IMR-90 (cell line): ENCODE measurements at regions not wholly inside any gene's neighbourhood (a gene's known extent, or its start where the extent isn't known, plus 50 kb on each side); places are given as distances from the start of the nearest gene placed in this dataset.

ENCODE experiments used
- ATAC-seq: fragments of 200-7000 bp; cut with Tn5 transposase; 2 replicates; pipeline ENCODE4 v1.9.1; 2020; ENCODE audit warnings: low read depth, mild to moderate bottlenecking, moderate library complexity
- BruUV-seq: library from RNA; stranded (reverse); fragments of 400-500 nt; replicated peaks from 2 replicates; lab custom pipeline; 2021; lab: Mats Ljungman, UMichigan
- CTCF ChIA-PET: fragments of 300-600 bp; formaldehyde crosslinking; extraction: SDS; loops from one replicate; lab custom pipeline; 2021; ENCODE audit warnings: antibody characterized with exemption; lab: Yijun Ruan, JAX
- POLR2A ChIA-PET: fragments of 300-600 bp; sonication (Branson Sonifier 250); formaldehyde crosslinking; loops from one replicate; lab custom pipeline; 2022; ENCODE audit warnings: antibody characterized with exemption; ENCODE audit not compliant: unreplicated experiment; lab: Charles Lee
- DNase-seq: peaks from one replicate; pipeline ENCODE4 v3.0.0; 2013
- H2AFZ ChIP-seq: replicated peaks from 2 replicates; pipeline ENCODE3; 2013; ENCODE audit warnings: low read length, mild to moderate bottlenecking; ENCODE audit not compliant: poor library complexity
- H2AK5ac ChIP-seq: 2 replicates; pipeline ENCODE4 v1.6.1; 2013; ENCODE audit warnings: low read depth, low read length, inconsistent platforms
- H2AK9ac ChIP-seq: replicated peaks from 2 replicates; pipeline ENCODE3; 2013; ENCODE audit warnings: mild to moderate bottlenecking, low read depth, low read length, moderate library complexity; ENCODE audit not compliant: poor library complexity
- H2BK120ac ChIP-seq: 2 replicates; pipeline ENCODE4 v1.6.1; 2013; ENCODE audit warnings: low read depth, low read length, inconsistent platforms
- H2BK15ac ChIP-seq: 3 replicates; pipeline ENCODE4 v1.6.1; 2013; ENCODE audit warnings: low read depth, low read length, inconsistent platforms
- H2BK20ac ChIP-seq: 2 replicates; pipeline ENCODE4 v1.6.1; 2013; ENCODE audit warnings: low read depth, mild to moderate bottlenecking, inconsistent platforms, low read length, moderate library complexity
- H2BK5ac ChIP-seq: 2 replicates; pipeline ENCODE4 v1.6.1; 2013; ENCODE audit warnings: mild to moderate bottlenecking, low read depth, low read length, inconsistent platforms; ENCODE audit not compliant: poor library complexity, severe bottlenecking
- H3K14ac ChIP-seq: replicated peaks from 2 replicates; pipeline ENCODE4 v1.6.1; 2013; ENCODE audit warnings: low read depth, low read length, inconsistent platforms
- H3K18ac ChIP-seq: 2 replicates; pipeline ENCODE4 v1.6.1; 2013; ENCODE audit warnings: low read depth, low read length, control low read depth
- H3K23ac ChIP-seq: 2 replicates; pipeline ENCODE4 v1.6.1; 2013; ENCODE audit warnings: low read depth, low read length, inconsistent platforms
- H3K27ac ChIP-seq: 2 replicates; pipeline ENCODE4 v1.5.1; 2013; ENCODE audit warnings: mild to moderate bottlenecking, control low read depth, low read length; ENCODE audit not compliant: insufficient read depth
- H3K27me3 ChIP-seq: 2 replicates; pipeline ENCODE4 v1.6.1; 2013; ENCODE audit warnings: low read length; ENCODE audit not compliant: control insufficient read depth, insufficient read depth
- H3K36me3 ChIP-seq: 2 replicates; pipeline ENCODE4 v1.6.1; 2013; ENCODE audit warnings: low read length, mixed read lengths; ENCODE audit not compliant: control insufficient read depth, insufficient read depth
- H3K4ac ChIP-seq: 2 replicates; pipeline ENCODE4 v1.6.1; 2013; ENCODE audit warnings: low read depth, low read length, inconsistent platforms
- H3K4me1 ChIP-seq: 2 replicates; pipeline ENCODE4 v1.6.1; 2013; ENCODE audit warnings: low read length, mixed read lengths; ENCODE audit not compliant: control insufficient read depth, insufficient read depth
- H3K4me2 ChIP-seq: 2 replicates; pipeline ENCODE4 v1.6.1; 2013; ENCODE audit warnings: low read depth, mild to moderate bottlenecking, control low read depth, low read length, moderate library complexity
- H3K4me3 ChIP-seq: 2 replicates; pipeline ENCODE4 v1.5.1; 2013; ENCODE audit warnings: low read depth, mild to moderate bottlenecking, control low read depth, low read length, moderate library complexity; ENCODE audit not compliant: insufficient read depth
- H3K56ac ChIP-seq: 2 replicates; pipeline ENCODE4 v1.6.1; 2013; ENCODE audit warnings: low read length, inconsistent platforms; ENCODE audit not compliant: insufficient read depth; ENCODE audit errors: extremely low read depth
- H3K79me1 ChIP-seq, 2 experiments: 2 replicates each; pipeline ENCODE4 v1.6.1; 2013; ENCODE audit warnings: low read length in 2 of 2, inconsistent platforms in 1 of 2, low read depth in 1 of 2
- H3K9ac ChIP-seq: 2 replicates; pipeline ENCODE4 v1.6.1; 2013; ENCODE audit warnings: low read depth, low read length, control low read depth
- H3K9me1 ChIP-seq: 2 replicates; pipeline ENCODE4 v1.6.1; 2013; ENCODE audit warnings: low read length, inconsistent platforms; ENCODE audit not compliant: insufficient read depth
- H3K9me3 ChIP-seq: 2 replicates; pipeline ENCODE4 v1.6.1; 2013; ENCODE audit warnings: low read length; ENCODE audit not compliant: control insufficient read depth, insufficient read depth
- H4K20me1 ChIP-seq: 2 replicates; pipeline ENCODE4 v1.6.1; 2013; ENCODE audit warnings: low read length, inconsistent platforms; ENCODE audit not compliant: insufficient read depth
- H4K5ac ChIP-seq: 2 replicates; pipeline ENCODE4 v1.6.1; 2013; ENCODE audit warnings: mild to moderate bottlenecking, low read depth, low read length, control low read depth
- H4K8ac ChIP-seq, 2 experiments: 2 replicates each; pipeline ENCODE4 v1.6.1; 2013; ENCODE audit warnings: low read depth in 2 of 2, low read length in 2 of 2, control low read depth in 1 of 2, inconsistent platforms in 1 of 2
- H4K91ac ChIP-seq: 2 replicates; pipeline ENCODE4 v1.6.1; 2013; ENCODE audit warnings: low read depth, low read length, inconsistent platforms; ENCODE audit not compliant: insufficient read depth
- BHLHE40 ChIP-seq: fragments of 150-350 bp; IDR thresholded peaks from 2 replicates; pipeline ENCODE4 v1.6.1; 2016; ENCODE audit warnings: mild to moderate bottlenecking, low read depth, low read length
- CTCF ChIP-seq: conservative IDR thresholded peaks from 2 replicates; pipeline ENCODE4 v1.5.1; 2012; ENCODE audit warnings: mild to moderate bottlenecking, low read depth, low read length, improper control_type of control experiment
- NFE2L2 ChIP-seq: fragments of 150-350 bp; IDR thresholded peaks from 2 replicates; pipeline ENCODE4 v1.6.1; 2016; ENCODE audit warnings: low read depth, mild to moderate bottlenecking, low read length
- POLR2A ChIP-seq: IDR thresholded peaks from 2 replicates; pipeline ENCODE4 v1.6.1; 2012; ENCODE audit warnings: mild to moderate bottlenecking, low read depth, low read length
- RAD21 ChIP-seq: IDR thresholded peaks from 2 replicates; pipeline ENCODE4 v1.6.1; 2012; ENCODE audit warnings: low read length, improper control_type of control experiment
- RCOR1 ChIP-seq: IDR thresholded peaks from 2 replicates; pipeline ENCODE4 v1.6.1; 2012; ENCODE audit warnings: mild to moderate bottlenecking, low read length, improper control_type of control experiment; ENCODE audit not compliant: insufficient replicate concordance
- RFX5 ChIP-seq: IDR thresholded peaks from 2 replicates; pipeline ENCODE4 v1.8.0; 2012; ENCODE audit warnings: low read depth, mild to moderate bottlenecking, low read length, moderate library complexity
- SMC3 ChIP-seq: fragments of 150-350 bp; IDR thresholded peaks from 2 replicates; pipeline ENCODE4 v1.6.1; 2016; ENCODE audit warnings: low read depth, mild to moderate bottlenecking, antibody characterized with exemption, low read length, moderate library complexity
- USF2 ChIP-seq: fragments of 150-350 bp; IDR thresholded peaks from 2 replicates; pipeline ENCODE4 v1.6.1; 2017; ENCODE audit warnings: mild to moderate bottlenecking, antibody characterized with exemption, low read length, low read depth
- WGBS, 2 experiments: methylation state at CpG; one replicate each; pipeline versions ENCODE4 v1.1.5 to v1.1.7; 2013; ENCODE audit warnings: missing lambda C conversion rate in 2 of 2; ENCODE audit not compliant: insufficient read length in 1 of 2; ENCODE audit errors: extremely low coverage in 2 of 2; 5-methylcytosine and 5-hydroxymethylcytosine counted together
- dilution Hi-C: fragments of 300-500 bp; cut with HindIII; formaldehyde crosslinking; loops from one replicate; pipeline ENCODE4 v1.14.3; 2018; ENCODE audit warnings: low sequenced_read_pairs; ENCODE audit not compliant: unreplicated experiment
- in situ Hi-C: fragments of 300-500 bp; cut with MboI; formaldehyde crosslinking; loops from 3 replicates; pipeline ENCODE4 v1.14.3; 2019; ENCODE audit warnings: low sequenced_read_pairs, inconsistent platforms, mixed read lengths
- intact Hi-C: fragments of 100-400 bp; cut with micrococcal nuclease; formaldehyde crosslinking; loops from 2 replicates; pipeline ENCODE4 v1.10.0; 2022
- TF ChIP-seq, protein P1 (sequence below): fragments of 150-350 bp; IDR thresholded peaks from 2 replicates; pipeline ENCODE4 v1.6.1; 2016; ENCODE audit warnings: low read depth, mild to moderate bottlenecking, low read length, moderate library complexity, borderline replicate concordance

- WGBS, 2 experiments: no CpG with 5 or more reads among the region's 5 CpGs
- Histone ChIP-seq H3K9me3 (peaks cover 12% of the 10 kb centered on the region; the same call in 1 of the 2 replicates), H2AFZ (no peak overlapping the region), H4K5ac (no peak overlapping the region), H2AK9ac (no peak overlapping the region), H3K4ac (no peak overlapping the region), H3K9ac (no peak overlapping the region), H3K4me1 (no peaks in the 10 kb centered on the region), H2BK15ac (no peak overlapping the region), H3K18ac (no peak overlapping the region), H2BK20ac (no peak overlapping the region), H3K27ac (no peak overlapping the region), H4K20me1 (no peaks in the 10 kb centered on the region), H3K9me1 (no peaks in the 10 kb centered on the region), H3K56ac (no peak overlapping the region), H3K79me1 (no peaks in the 10 kb centered on the region), H3K14ac (no peak overlapping the region), H2BK5ac (no peak overlapping the region), H3K27me3 (no peaks in the 10 kb centered on the region), H4K91ac (no peak overlapping the region), H3K23ac (no peak overlapping the region), H3K36me3 (no peaks in the 10 kb centered on the region), H4K8ac (no peak overlapping the region), H2AK5ac (no peak overlapping the region), H2BK120ac (no peak overlapping the region), H3K4me3 (no peak overlapping the region), H3K4me2 (no peak overlapping the region)
- in situ Hi-C loops (no loop called here), intact Hi-C loops (no loop called here), dilution Hi-C loops (no loop called here)
- TF ChIP-seq, protein P1, sequence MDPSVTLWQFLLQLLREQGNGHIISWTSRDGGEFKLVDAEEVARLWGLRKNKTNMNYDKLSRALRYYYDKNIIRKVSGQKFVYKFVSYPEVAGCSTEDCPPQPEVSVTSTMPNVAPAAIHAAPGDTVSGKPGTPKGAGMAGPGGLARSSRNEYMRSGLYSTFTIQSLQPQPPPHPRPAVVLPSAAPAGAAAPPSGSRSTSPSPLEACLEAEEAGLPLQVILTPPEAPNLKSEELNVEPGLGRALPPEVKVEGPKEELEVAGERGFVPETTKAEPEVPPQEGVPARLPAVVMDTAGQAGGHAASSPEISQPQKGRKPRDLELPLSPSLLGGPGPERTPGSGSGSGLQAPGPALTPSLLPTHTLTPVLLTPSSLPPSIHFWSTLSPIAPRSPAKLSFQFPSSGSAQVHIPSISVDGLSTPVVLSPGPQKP: no peak
- TF ChIP-seq RCOR1 (no peak), NFE2L2 (no peak), POLR2A (no peak), RAD21 (no peak), RFX5 (no peak), BHLHE40 (no peak), USF2 (no peak), CTCF (no peak), SMC3 (no peak)
- ATAC-seq (no peak), DNase-seq (no peak)
- ChIA-PET CTCF (no interaction called here), POLR2A (no interaction called here)
- no TSS peak for BruUV-seq
Measured at GRCh38 chr2:107197594-107198294, 311.8 kb upstream of the ST6GAL2 start.
